T1000 (cell line): ENCODE measurements at regions not wholly inside any gene's neighbourhood (a gene's known extent, or its start where the extent isn't known, plus 50 kb on each side); places are given as distances from the start of the nearest gene placed in this dataset.

Experiments used
- DNase-seq: peaks from one replicate; lab custom pipeline; 2025; ENCODE audit warnings: mixed read lengths; lab: John Stamatoyannopoulos, UW

- no peak for DNase-seq
Observed at GRCh38 chr9:18074041-18074440, 399.9 kb upstream of the ADAMTSL1 start.

- no peak for DNase-seq
Observed at GRCh38 chr9:18075253-18075952, 398.6 kb upstream of the ADAMTSL1 start.

- DNase-seq: no peak
Observed at GRCh38 chr9:18077941-18078678, 395.8 kb upstream of the ADAMTSL1 start.

- no peak for DNase-seq
Observed at GRCh38 chr9:18092138-18092537, 381.8 kb upstream of the ADAMTSL1 start.

GRCh38 chr9:18106006-18106560 lies 367.9 kb upstream of the ADAMTSL1 start:
- DNase-seq: no peak

- DNase-seq: no peak
Observed at GRCh38 chr9:18109675-18110074, 364.3 kb upstream of the ADAMTSL1 start.

GRCh38 chr9:18111146-18111545 lies 362.8 kb upstream of the ADAMTSL1 start:
- DNase-seq: no peak

GRCh38 chr9:18114559-18115475 lies 359.1 kb upstream of the ADAMTSL1 start:
- no peak for DNase-seq

- no peak for DNase-seq
Observed at GRCh38 chr9:18118268-18118667, 355.7 kb upstream of the ADAMTSL1 start.

GRCh38 chr9:18122171-18122570 lies 351.8 kb upstream of the ADAMTSL1 start:
- no peak for DNase-seq

GRCh38 chr9:18124760-18125159 lies 349.2 kb upstream of the ADAMTSL1 start:
- no peak for DNase-seq

GRCh38 chr9:18126831-18127498 lies 347.0 kb upstream of the ADAMTSL1 start:
- DNase-seq: no peak

GRCh38 chr9:18127499-18127875 lies 346.5 kb upstream of the ADAMTSL1 start:
- DNase-seq: no peak

- DNase-seq: no peak
Observed at GRCh38 chr9:18129809-18130334, 344.1 kb upstream of the ADAMTSL1 start.

- no peak for DNase-seq
Observed at GRCh38 chr9:18136354-18136994, 337.5 kb upstream of the ADAMTSL1 start.

GRCh38 chr9:18137815-18138214 lies 336.1 kb upstream of the ADAMTSL1 start:
- no peak for DNase-seq

- DNase-seq: no peak
Observed at GRCh38 chr9:18138656-18139055, 335.3 kb upstream of the ADAMTSL1 start.

GRCh38 chr9:18141681-18142080 lies 332.3 kb upstream of the ADAMTSL1 start:
- DNase-seq: no peak

GRCh38 chr9:18143073-18143745 lies 330.7 kb upstream of the ADAMTSL1 start:
- no peak for DNase-seq

- DNase-seq: no peak
Observed at GRCh38 chr9:18146329-18146728, 327.6 kb upstream of the ADAMTSL1 start.
